ENCODE measurements at regions not wholly inside any gene's neighbourhood (a gene's known extent, or its start where the extent isn't known, plus 50 kb on each side); places are given as distances from the start of the nearest gene placed in this dataset.

DNA sequence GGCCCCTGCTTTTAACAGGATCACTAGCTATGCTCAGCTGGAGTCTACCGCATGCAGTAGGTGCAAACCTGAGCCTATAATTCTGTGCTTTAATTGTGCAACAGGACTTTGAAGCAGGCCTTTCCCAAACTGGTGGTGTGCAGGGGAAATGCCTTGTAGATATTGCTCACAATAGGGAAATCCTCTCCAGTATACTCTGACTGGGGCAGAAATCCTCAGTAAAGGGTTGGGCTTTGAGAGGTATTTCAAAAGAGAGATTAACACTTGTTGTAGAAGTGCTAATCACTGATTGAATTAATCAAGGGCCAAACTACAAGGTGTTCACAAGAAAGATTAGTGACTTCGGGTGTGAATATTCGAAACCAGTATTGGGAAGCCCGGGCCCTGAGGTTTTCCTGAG lies 58.5 kb upstream of the EXOC6 start:
- no peak overlapping the region for H3K4me3 ChIP-seq (ENCODE audit: low read length)
- Mint-ChIP-seq H3K4me1 (ENCODE audit: low read depth) (no peaks in the 10 kb centered on the region), H3K27me3 (peaks cover 26% of the 10 kb centered on the region), H3K36me3 (ENCODE audit: low read depth) (no peaks in the 10 kb centered on the region), H3K9me3 (no peaks in the 10 kb centered on the region), H3K4me3 (no peak overlapping the region), H3K27ac (no peak overlapping the region)
- H3K27ac ChIP-seq (ENCODE audit: low read depth in 1 of 2, low read length in 2 of 2) = no peak overlapping the region
- no peaks in the 10 kb centered on the region for H3K4me1 ChIP-seq (ENCODE audit: insufficient read depth, low read length)
- CTCF ChIA-PET = no interaction called here
- POLR2A ChIA-PET = no interaction called here
- intact Hi-C loops (cut with DNase I, micrococcal nuclease) = no loop called here
- TF ChIP-seq, protein P1, sequence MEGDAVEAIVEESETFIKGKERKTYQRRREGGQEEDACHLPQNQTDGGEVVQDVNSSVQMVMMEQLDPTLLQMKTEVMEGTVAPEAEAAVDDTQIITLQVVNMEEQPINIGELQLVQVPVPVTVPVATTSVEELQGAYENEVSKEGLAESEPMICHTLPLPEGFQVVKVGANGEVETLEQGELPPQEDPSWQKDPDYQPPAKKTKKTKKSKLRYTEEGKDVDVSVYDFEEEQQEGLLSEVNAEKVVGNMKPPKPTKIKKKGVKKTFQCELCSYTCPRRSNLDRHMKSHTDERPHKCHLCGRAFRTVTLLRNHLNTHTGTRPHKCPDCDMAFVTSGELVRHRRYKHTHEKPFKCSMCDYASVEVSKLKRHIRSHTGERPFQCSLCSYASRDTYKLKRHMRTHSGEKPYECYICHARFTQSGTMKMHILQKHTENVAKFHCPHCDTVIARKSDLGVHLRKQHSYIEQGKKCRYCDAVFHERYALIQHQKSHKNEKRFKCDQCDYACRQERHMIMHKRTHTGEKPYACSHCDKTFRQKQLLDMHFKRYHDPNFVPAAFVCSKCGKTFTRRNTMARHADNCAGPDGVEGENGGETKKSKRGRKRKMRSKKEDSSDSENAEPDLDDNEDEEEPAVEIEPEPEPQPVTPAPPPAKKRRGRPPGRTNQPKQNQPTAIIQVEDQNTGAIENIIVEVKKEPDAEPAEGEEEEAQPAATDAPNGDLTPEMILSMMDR (IDR thresholded peaks at IDR 0.05) = no peak
- DNase-seq = peak in 1 of 14 experiments; percentile 5
- peaks cover 0 to 9% of the 10 kb centered on the region in 2 experiments for H3K27me3 ChIP-seq (ENCODE audit: control insufficient read depth in 1 of 2, insufficient read depth in 2 of 2, low read length in 2 of 2)
- H3K36me3 ChIP-seq (ENCODE audit: insufficient read depth, low read length) = no peaks in the 10 kb centered on the region
- no peaks in the 10 kb centered on the region for H3K9me3 ChIP-seq (ENCODE audit: control insufficient read depth in 1 of 2, insufficient read depth in 1 of 2, low read length in 2 of 2)
- ATAC-seq (ENCODE audit: poor library complexity) = no peak

DNA sequence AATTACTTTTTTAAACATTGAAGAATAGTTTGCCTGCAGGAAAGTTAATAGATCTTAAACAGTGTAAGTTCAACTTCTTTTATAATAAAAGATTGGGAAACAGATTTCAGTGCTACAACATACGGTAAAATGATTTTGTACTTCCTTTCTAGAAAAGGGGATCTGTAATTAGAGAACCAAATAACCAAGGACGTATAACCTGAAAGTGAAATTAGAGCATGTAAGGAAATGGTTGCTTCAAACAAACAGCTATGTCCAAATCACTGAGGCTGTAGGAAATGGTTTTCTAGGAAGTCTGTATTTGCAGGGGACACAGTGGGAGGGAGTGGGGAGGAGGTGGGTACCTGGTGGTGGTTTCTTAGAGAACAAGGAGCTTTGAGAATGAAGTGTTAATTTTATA lies 57.9 kb upstream of the EXOC6 start:
- Histone ChIP-seq H3K9me3 (ENCODE audit: control insufficient read depth in 1 of 2, insufficient read depth in 1 of 2, low read length in 2 of 2) (no peaks in the 10 kb centered on the region), H3K4me3 (ENCODE audit: low read length) (no peak overlapping the region), H3K27ac (ENCODE audit: low read depth in 1 of 2, low read length in 2 of 2) (no peak overlapping the region), H3K4me1 (ENCODE audit: insufficient read depth, low read length) (no peaks in the 10 kb centered on the region), H3K36me3 (ENCODE audit: insufficient read depth, low read length) (no peaks in the 10 kb centered on the region), H3K27me3 (ENCODE audit: control insufficient read depth in 1 of 2, insufficient read depth in 2 of 2, low read length in 2 of 2) (peaks cover 0 to 6% of the 10 kb centered on the region in 2 experiments)
- ChIA-PET POLR2A (no interaction called here), CTCF (no interaction called here)
- Mint-ChIP-seq H3K36me3 (ENCODE audit: low read depth) (no peaks in the 10 kb centered on the region), H3K9me3 (no peaks in the 10 kb centered on the region), H3K27ac (no peak overlapping the region), H3K4me1 (ENCODE audit: low read depth) (no peaks in the 10 kb centered on the region), H3K4me3 (no peak overlapping the region), H3K27me3 (peaks cover 29% of the 10 kb centered on the region)
- no peak for ATAC-seq (ENCODE audit: poor library complexity)
- TF ChIP-seq, protein P1 (IDR thresholded peaks at IDR 0.05) = no peak
- intact Hi-C loops (cut with DNase I, micrococcal nuclease) = no loop called here
- peak in 2 of 14 experiments; percentile 2 to 5 for DNase-seq

DNA sequence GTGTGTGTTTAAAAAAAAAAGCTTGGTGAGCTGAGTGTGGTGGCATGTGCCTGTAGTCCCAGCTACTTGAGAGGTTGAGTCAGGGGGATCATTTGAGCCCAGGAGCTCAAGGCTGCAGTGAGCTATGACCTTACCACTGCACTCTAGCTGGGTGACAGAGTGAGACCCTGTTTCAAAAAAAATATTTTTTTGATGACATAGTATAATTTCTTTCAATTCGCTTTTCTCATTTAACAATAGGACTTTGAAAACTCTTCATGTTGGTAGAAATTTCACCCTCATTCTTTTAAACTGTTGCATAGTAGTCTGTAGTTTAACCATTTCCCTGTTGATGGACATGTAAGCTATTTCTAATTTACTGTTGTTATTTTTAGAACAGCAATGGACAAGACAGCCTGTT lies 55.7 kb upstream of the EXOC6 start:
- TF ChIP-seq, protein P1 (IDR thresholded peaks at IDR 0.05) = no peak
- intact Hi-C loops (cut with DNase I, micrococcal nuclease) = no loop called here
- DNase-seq = no peak
- no peaks in the 10 kb centered on the region for H3K4me1 ChIP-seq (ENCODE audit: insufficient read depth, low read length)
- no peaks in the 10 kb centered on the region for H3K36me3 ChIP-seq (ENCODE audit: insufficient read depth, low read length)
- no peaks in the 10 kb centered on the region for H3K9me3 ChIP-seq (ENCODE audit: control insufficient read depth in 1 of 2, insufficient read depth in 1 of 2, low read length in 2 of 2)
- no peak for ATAC-seq (ENCODE audit: poor library complexity)
- H3K4me3 Mint-ChIP-seq = no peak overlapping the region
- no peaks in the 10 kb centered on the region for H3K9me3 Mint-ChIP-seq
- ChIA-PET CTCF (interaction anchor here (1.1 kb wide), 1 partner anchor 11 kb away, joined by 4 read pairs; no protein-coding TSS in a partner anchor), POLR2A (no interaction called here)
- no peaks in the 10 kb centered on the region for H3K4me1 Mint-ChIP-seq (ENCODE audit: low read depth)
- H3K27me3 Mint-ChIP-seq = peaks cover 35% of the 10 kb centered on the region
- no peaks in the 10 kb centered on the region for H3K36me3 Mint-ChIP-seq (ENCODE audit: low read depth)
- no peak overlapping the region for H3K27ac ChIP-seq (ENCODE audit: low read depth in 1 of 2, low read length in 2 of 2)
- H3K27ac Mint-ChIP-seq = no peak overlapping the region
- H3K4me3 ChIP-seq (ENCODE audit: low read length) = no peak overlapping the region
- H3K27me3 ChIP-seq (ENCODE audit: control insufficient read depth in 1 of 2, insufficient read depth in 2 of 2, low read length in 2 of 2) = peaks cover 0 to 6% of the 10 kb centered on the region in 2 experiments
